GM20000 (cell line): ENCODE measurements at regions not wholly inside any gene's neighbourhood (a gene's known extent, or its start where the extent isn't known, plus 50 kb on each side); places are given as distances from the start of the nearest gene placed in this dataset.

Source experiments
- DNase-seq: peaks from one replicate; pipeline ENCODE4 v3.0.0; 2012; ENCODE audit warnings: low spot score
- CTCF ChIP-seq: IDR thresholded peaks from 2 replicates; pipeline ENCODE4 v1.5.1; 2012; ENCODE audit warnings: mild to moderate bottlenecking, control low read depth; ENCODE audit errors: extremely low read depth, missing control alignments

- no peak for DNase-seq
- TF ChIP-seq CTCF, result no peak
Observed at GRCh38 chr20:60073086-60073485, 114.9 kb downstream of the CDH26 start.

GRCh38 chr20:60073504-60073903 is 115.3 kb downstream of the CDH26 start:
- DNase-seq, result no peak
- no peak for TF ChIP-seq CTCF

- no peak for DNase-seq
- no peak for TF ChIP-seq CTCF
Observed at GRCh38 chr20:60074276-60074675, 116.1 kb downstream of the CDH26 start.

- TF ChIP-seq CTCF, result no peak
- DNase-seq, result no peak
Observed at GRCh38 chr20:60078351-60079250, 120.4 kb downstream of the CDH26 start.

GRCh38 chr20:60080401-60080800 is 122.2 kb downstream of the CDH26 start:
- no peak for DNase-seq
- TF ChIP-seq CTCF, result no peak

GRCh38 chr20:60085551-60086132 is 127.4 kb downstream of the CDH26 start:
- DNase-seq, result no peak

More at GRCh38 chr20:60085551-60086132, 127.4 kb downstream of the CDH26 start:
- TF ChIP-seq CTCF, result no peak
